ENCODE measurements at regions not wholly inside any gene's neighbourhood (a gene's known extent, or its start where the extent isn't known, plus 50 kb on each side); places are given as distances from the start of the nearest gene placed in this dataset.

GRCh38 chr5:107213025-107213424 is 457.7 kb downstream of the EFNA5 start:
- Histone ChIP-seq H3K36me3 (ENCODE audit: insufficient read depth, low read length) (no peaks in the 10 kb centered on the region), H2AFZ (ENCODE audit: low read length) (no peak overlapping the region), H3K4me3 (ENCODE audit: low read depth, low read length, poor library complexity, severe bottlenecking) (no peak overlapping the region), H3K4me1 (ENCODE audit: insufficient read depth, low read length, severe bottlenecking) (no peaks in the 10 kb centered on the region), H3K79me2 (ENCODE audit: insufficient read depth, low read length) (no peaks in the 10 kb centered on the region), H3F3A (ENCODE audit: insufficient read depth, low read length) (no peaks in the 10 kb centered on the region), H3K9me3 (ENCODE audit: low read length) (no peaks in the 10 kb centered on the region), H3K9me2 (ENCODE audit: low read depth, low read length) (no peaks in the 10 kb centered on the region), H3K27me3 (ENCODE audit: insufficient read depth, low read length) (no peaks in the 10 kb centered on the region), H4K20me1 (ENCODE audit: insufficient read depth, low read length) (no peaks in the 10 kb centered on the region), H3K9ac (ENCODE audit: low read length) (no peak overlapping the region), H3K27ac (ENCODE audit: low read depth, low read length, poor library complexity, severe bottlenecking) (no peak overlapping the region), H3K4me2 (ENCODE audit: low read length) (no peak overlapping the region)
- TF ChIP-seq CTCF (IDR thresholded peaks at IDR 0.05; ENCODE audit: low read length): no peak
- TF ChIP-seq EZH2 (IDR thresholded peaks at IDR 0.05; ENCODE audit: borderline replicate concordance, low read length): no peak

GRCh38 chr5:107211630-107212029 is 459.1 kb downstream of the EFNA5 start:
- Histone ChIP-seq H3K27me3 (ENCODE audit: insufficient read depth, low read length) (no peaks in the 10 kb centered on the region), H2AFZ (ENCODE audit: low read length) (no peak overlapping the region), H3K9me3 (ENCODE audit: low read length) (no peaks in the 10 kb centered on the region), H3K27ac (ENCODE audit: low read depth, low read length, poor library complexity, severe bottlenecking) (no peak overlapping the region), H4K20me1 (ENCODE audit: insufficient read depth, low read length) (no peaks in the 10 kb centered on the region), H3K4me3 (ENCODE audit: low read depth, low read length, poor library complexity, severe bottlenecking) (no peak overlapping the region), H3K9ac (ENCODE audit: low read length) (no peak overlapping the region), H3K4me1 (ENCODE audit: insufficient read depth, low read length, severe bottlenecking) (no peaks in the 10 kb centered on the region), H3K79me2 (ENCODE audit: insufficient read depth, low read length) (no peaks in the 10 kb centered on the region), H3F3A (ENCODE audit: insufficient read depth, low read length) (no peaks in the 10 kb centered on the region), H3K36me3 (ENCODE audit: insufficient read depth, low read length) (no peaks in the 10 kb centered on the region), H3K9me2 (ENCODE audit: low read depth, low read length) (no peaks in the 10 kb centered on the region), H3K4me2 (ENCODE audit: low read length) (no peak overlapping the region)
- TF ChIP-seq EZH2 (IDR thresholded peaks at IDR 0.05; ENCODE audit: borderline replicate concordance, low read length): no peak
- TF ChIP-seq CTCF (IDR thresholded peaks at IDR 0.05; ENCODE audit: low read length): no peak

GRCh38 chr5:107208867-107209266 is 461.9 kb downstream of the EFNA5 start:
- Histone ChIP-seq H3F3A (ENCODE audit: insufficient read depth, low read length) (no peaks in the 10 kb centered on the region), H4K20me1 (ENCODE audit: insufficient read depth, low read length) (no peaks in the 10 kb centered on the region), H3K4me3 (ENCODE audit: low read depth, low read length, poor library complexity, severe bottlenecking) (no peak overlapping the region), H3K27ac (ENCODE audit: low read depth, low read length, poor library complexity, severe bottlenecking) (no peak overlapping the region), H3K9me2 (ENCODE audit: low read depth, low read length) (no peaks in the 10 kb centered on the region), H3K27me3 (ENCODE audit: insufficient read depth, low read length) (no peaks in the 10 kb centered on the region), H3K79me2 (ENCODE audit: insufficient read depth, low read length) (no peaks in the 10 kb centered on the region), H3K36me3 (ENCODE audit: insufficient read depth, low read length) (no peaks in the 10 kb centered on the region), H3K4me1 (ENCODE audit: insufficient read depth, low read length, severe bottlenecking) (peaks cover 12% of the 10 kb centered on the region), H3K9ac (ENCODE audit: low read length) (no peak overlapping the region), H3K9me3 (ENCODE audit: low read length) (no peaks in the 10 kb centered on the region), H3K4me2 (ENCODE audit: low read length) (no peak overlapping the region), H2AFZ (ENCODE audit: low read length) (no peak overlapping the region)
- TF ChIP-seq EZH2 (IDR thresholded peaks at IDR 0.05; ENCODE audit: borderline replicate concordance, low read length) (no peak), CTCF (IDR thresholded peaks at IDR 0.05; ENCODE audit: low read length) (no peak)
